ENCODE measurements at regions not wholly inside any gene's neighbourhood (a gene's known extent, or its start where the extent isn't known, plus 50 kb on each side); places are given as distances from the start of the nearest gene placed in this dataset.
"Not testable (repeated sequence)": the region's sequence is repeated elsewhere in the genome, so short reads cannot be mapped to it uniquely, and the experiment has no call there.

GRCh38 chr5:56667692-56668091, 147.7 kb upstream of the MAP3K1 start:
- intact Hi-C loops (cut with DNase I; ENCODE audit: low total_unique reads) (no loop called here), in situ Hi-C loops (cut with MboI; ENCODE audit: low sequenced_read_pairs in 4 of 4) (no loop called here)
- H3K27ac ChIP-seq: no peak overlapping the region

GRCh38 chr5:56666901-56667300, 148.4 kb upstream of the MAP3K1 start:
- in situ Hi-C loops (cut with MboI; ENCODE audit: low sequenced_read_pairs in 4 of 4) (no loop called here), intact Hi-C loops (cut with DNase I; ENCODE audit: low total_unique reads) (no loop called here)
- no peaks in the 10 kb centered on the region for H3K4me1 ChIP-seq
- H3K27me3 ChIP-seq: no peaks in the 10 kb centered on the region
- H3K9me3 ChIP-seq: no peaks in the 10 kb centered on the region
- no peak overlapping the region for H3K4me3 ChIP-seq
- ATAC-seq (no peak), DNase-seq (no peak)
- TF ChIP-seq CTCF (IDR thresholded peaks at IDR 0.05 in 4 of 5, conservative IDR thresholded peaks at IDR 0.05 in 1 of 5) (no peak), POLR2A (IDR thresholded peaks at IDR 0.05) (no peak)
- no peak overlapping the region for H3K27ac ChIP-seq
- H3K36me3 ChIP-seq: no peaks in the 10 kb centered on the region

More at GRCh38 chr5:56667692-56668091, 147.7 kb upstream of the MAP3K1 start:
- DNase-seq (no peak), ATAC-seq (no peak)
- TF ChIP-seq CTCF (IDR thresholded peaks at IDR 0.05 in 4 of 5, conservative IDR thresholded peaks at IDR 0.05 in 1 of 5) (no peak), POLR2A (IDR thresholded peaks at IDR 0.05) (no peak)
- no peaks in the 10 kb centered on the region for H3K27me3 ChIP-seq
- no peaks in the 10 kb centered on the region for H3K4me1 ChIP-seq
- no peak overlapping the region for H3K4me3 ChIP-seq
- H3K9me3 ChIP-seq: no peaks in the 10 kb centered on the region
- H3K36me3 ChIP-seq: no peaks in the 10 kb centered on the region

DNA sequence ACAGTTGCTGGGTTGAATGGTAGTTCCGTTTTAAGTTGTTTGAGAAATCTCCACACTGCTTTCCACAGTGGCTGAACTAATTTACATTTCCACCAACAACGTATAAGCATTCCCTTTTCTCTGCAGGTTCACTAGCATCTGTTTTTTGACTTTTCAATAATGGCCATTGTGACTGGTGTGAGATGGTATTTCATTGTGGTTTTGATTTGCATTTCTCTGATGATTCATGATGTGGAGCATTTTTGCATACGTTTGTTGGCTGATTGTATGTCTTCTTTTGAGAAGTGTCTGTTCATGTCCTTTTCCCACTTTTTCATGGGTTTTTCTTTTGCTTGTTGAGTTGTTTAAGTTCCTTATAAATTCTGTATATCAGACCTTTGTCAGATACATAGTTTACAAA, 150.2 kb upstream of the MAP3K1 start:
- H3K27ac ChIP-seq; H3K9me3 ChIP-seq; H3K4me1 ChIP-seq; H3K4me3 ChIP-seq; intact Hi-C loops (cut with DNase I; ENCODE audit: low total_unique reads); DNase-seq; ATAC-seq; in situ Hi-C loops (cut with MboI; ENCODE audit: low sequenced_read_pairs in 4 of 4); H3K27me3 ChIP-seq; H3K36me3 ChIP-seq: not testable (repeated sequence)

- in situ Hi-C loops (cut with MboI; ENCODE audit: low sequenced_read_pairs in 4 of 4): no loop called here
- intact Hi-C loops (cut with DNase I; ENCODE audit: low total_unique reads): no loop called here
- ATAC-seq (no peak), DNase-seq (no peak)
- Histone ChIP-seq H3K4me1 (no peaks in the 10 kb centered on the region), H3K4me3 (no peak overlapping the region), H3K27ac (no peak overlapping the region), H3K9me3 (no peaks in the 10 kb centered on the region), H3K27me3 (no peaks in the 10 kb centered on the region), H3K36me3 (no peaks in the 10 kb centered on the region)
- TF ChIP-seq CTCF (IDR thresholded peaks at IDR 0.05 in 4 of 5, conservative IDR thresholded peaks at IDR 0.05 in 1 of 5): no peak
- TF ChIP-seq POLR2A (IDR thresholded peaks at IDR 0.05): no peak
Measured at GRCh38 chr5:56664025-56664424, 151.3 kb upstream of the MAP3K1 start.

GRCh38 chr5:56663523-56663922, 151.8 kb upstream of the MAP3K1 start:
- Histone ChIP-seq H3K4me3 (no peak overlapping the region), H3K27me3 (no peaks in the 10 kb centered on the region), H3K27ac (no peak overlapping the region), H3K9me3 (no peaks in the 10 kb centered on the region), H3K36me3 (no peaks in the 10 kb centered on the region), H3K4me1 (no peaks in the 10 kb centered on the region)
- DNase-seq (no peak), ATAC-seq (no peak)
- intact Hi-C loops (cut with DNase I; ENCODE audit: low total_unique reads): no loop called here
- TF ChIP-seq CTCF (IDR thresholded peaks at IDR 0.05 in 4 of 5, conservative IDR thresholded peaks at IDR 0.05 in 1 of 5) (no peak), POLR2A (IDR thresholded peaks at IDR 0.05) (no peak)
- in situ Hi-C loops (cut with MboI; ENCODE audit: low sequenced_read_pairs in 4 of 4): no loop called here

All from gastrocnemius medialis (tissue), 4 donors.